Hippocampal formation (tissue), 2 donors: ENCODE measurements at regions not wholly inside any gene's neighbourhood (a gene's known extent, or its start where the extent isn't known, plus 50 kb on each side); places are given as distances from the start of the nearest gene placed in this dataset.

Experiments
- DNase-seq, 2 donors: peaks; one replicate each; lab custom pipeline; 2025; lab: John Stamatoyannopoulos, UW

DNA sequence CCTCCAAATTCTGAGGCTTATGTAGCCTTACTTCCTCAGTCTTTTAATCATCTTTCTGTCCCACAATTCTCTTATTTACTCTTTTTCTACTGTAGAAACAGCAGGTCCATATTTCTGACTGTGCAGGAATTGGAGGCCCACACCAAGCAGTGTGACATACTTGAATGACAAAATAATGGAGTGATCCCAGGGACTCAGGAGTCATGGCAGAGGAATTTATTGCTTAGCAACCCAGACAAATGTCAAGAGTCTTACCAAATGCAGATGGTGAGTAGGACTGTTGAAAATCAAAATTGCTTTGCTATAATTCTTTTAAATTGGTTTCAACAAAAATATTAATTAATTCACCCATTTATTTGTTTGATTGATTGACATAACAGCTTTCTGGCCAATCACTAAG is 59.9 kb downstream of the HTR1B start:
- no peak for DNase-seq

GRCh38 chr6:77401231-77401630 is 62.1 kb downstream of the HTR1B start:
- DNase-seq = no peak

GRCh38 chr6:77397561-77397960 is 65.7 kb downstream of the HTR1B start:
- no peak for DNase-seq

- no peak for DNase-seq
These were observed 73.9 kb downstream of the HTR1B start for GRCh38 chr6:77389402-77389801.

- no peak for DNase-seq
These were observed 80.3 kb downstream of the HTR1B start for GRCh38 chr6:77383026-77383425.

DNA sequence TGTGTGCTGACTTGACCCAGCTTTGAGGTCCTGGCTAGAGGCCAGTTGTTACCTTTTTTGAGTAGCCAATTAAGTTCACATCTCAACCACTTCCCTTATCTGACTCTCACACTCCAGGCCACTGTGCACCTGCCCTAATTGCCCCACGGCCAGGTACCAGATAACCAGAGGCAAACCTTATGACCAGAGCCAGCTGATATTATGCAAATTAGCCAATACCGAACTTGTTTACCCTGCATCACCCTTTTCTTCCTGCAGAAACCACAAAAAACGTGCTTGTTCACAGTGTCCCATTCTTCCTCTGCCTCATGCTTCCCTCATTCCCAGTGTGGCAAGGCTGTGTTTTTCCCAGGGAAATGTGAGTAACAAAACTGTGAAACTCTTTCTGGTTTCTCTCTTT is 89.3 kb downstream of the HTR1B start:
- DNase-seq = no peak

GRCh38 chr6:77371748-77372147 is 91.5 kb downstream of the HTR1B start:
- DNase-seq = no peak

GRCh38 chr6:77368660-77369313 is 94.5 kb downstream of the HTR1B start:
- no peak for DNase-seq

DNA sequence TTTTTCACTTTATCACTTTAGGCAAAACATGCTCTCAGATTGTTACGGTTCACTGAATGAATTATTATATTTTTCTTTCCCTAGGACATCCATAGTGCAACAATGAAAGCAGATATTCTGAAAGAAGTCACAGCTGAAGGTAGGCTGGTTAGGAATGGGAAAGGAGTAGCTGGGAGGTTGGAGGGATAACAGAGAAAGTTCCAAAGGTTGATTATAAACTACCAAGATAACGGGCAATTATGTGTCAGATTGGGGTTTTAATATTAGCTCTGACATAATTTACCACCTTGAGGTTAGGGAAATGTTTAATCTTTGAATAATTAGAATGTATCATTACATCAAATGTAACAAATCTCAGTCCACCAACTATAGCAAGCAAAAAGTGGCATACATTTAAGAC is 96.5 kb downstream of the HTR1B start:
- no peak for DNase-seq

- no peak for DNase-seq
These were observed 99.6 kb downstream of the HTR1B start for GRCh38 chr6:77363702-77364101.

DNA sequence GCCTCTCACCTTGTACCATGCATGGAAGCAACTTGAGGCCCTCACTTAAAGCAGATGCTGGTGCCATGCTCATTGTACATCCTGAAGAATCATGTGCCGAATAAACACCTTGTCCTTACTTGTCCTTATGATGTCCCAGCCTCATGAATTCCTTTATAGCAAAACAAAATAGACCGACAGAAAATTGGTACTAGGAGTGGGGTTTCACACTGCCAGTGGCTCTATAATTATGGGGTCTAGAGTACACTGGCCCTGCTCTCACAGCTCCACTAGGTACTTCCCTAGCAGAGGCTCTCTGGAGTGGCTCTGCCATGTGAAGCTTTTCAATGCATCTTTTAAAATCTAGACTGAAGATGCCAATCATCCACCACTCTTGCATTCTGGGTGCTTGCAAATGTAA is 101.2 kb downstream of the HTR1B start:
- no peak for DNase-seq

DNA sequence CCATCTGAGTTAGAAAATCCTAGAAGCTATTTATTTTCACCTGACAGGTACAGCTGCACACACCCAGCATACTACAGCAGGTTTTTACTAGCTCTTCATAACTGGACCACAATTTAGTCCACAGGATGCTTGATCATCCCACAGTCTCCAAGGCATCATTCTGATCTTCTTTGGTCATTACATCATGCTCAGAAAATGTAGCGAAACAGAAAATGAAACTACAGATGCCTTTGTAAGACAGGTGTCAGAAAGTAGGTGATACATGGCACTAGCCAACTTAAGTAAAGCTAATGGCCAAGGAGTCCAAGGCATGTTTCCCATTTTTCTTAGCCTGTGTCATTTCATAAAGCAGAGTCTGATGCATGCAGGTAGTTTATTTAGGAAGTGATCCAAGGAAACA is 102.3 kb downstream of the HTR1B start:
- no peak for DNase-seq

- no peak for DNase-seq
These were observed 106.5 kb downstream of the HTR1B start for GRCh38 chr6:77356821-77357220.

- no peak for DNase-seq
These were observed 108.7 kb downstream of the HTR1B start for GRCh38 chr6:77354581-77354980.

GRCh38 chr6:77353129-77353528 is 110.2 kb downstream of the HTR1B start:
- no peak for DNase-seq

- no peak for DNase-seq
These were observed 122.0 kb downstream of the HTR1B start for GRCh38 chr6:77341058-77341986.

DNA sequence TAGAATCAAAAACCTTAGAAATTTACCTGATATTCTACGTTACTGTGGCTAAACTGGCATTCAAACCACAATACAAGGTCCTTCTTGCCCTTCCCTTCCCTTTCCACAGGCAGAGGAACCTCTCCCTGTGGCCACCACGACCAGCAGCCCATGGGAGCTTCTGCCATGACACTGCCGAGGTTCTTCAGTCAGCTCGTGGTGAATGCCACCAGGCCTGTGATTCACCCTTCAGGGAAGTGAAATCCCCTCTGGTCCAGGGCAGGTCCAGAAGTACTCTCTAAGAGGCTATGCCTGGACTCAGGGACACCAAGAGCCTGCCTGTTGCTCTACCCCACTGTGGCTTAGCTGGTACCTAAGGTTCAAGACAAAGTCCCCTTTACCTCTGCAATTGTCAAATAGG is 123.0 kb downstream of the HTR1B start:
- no peak for DNase-seq

DNA sequence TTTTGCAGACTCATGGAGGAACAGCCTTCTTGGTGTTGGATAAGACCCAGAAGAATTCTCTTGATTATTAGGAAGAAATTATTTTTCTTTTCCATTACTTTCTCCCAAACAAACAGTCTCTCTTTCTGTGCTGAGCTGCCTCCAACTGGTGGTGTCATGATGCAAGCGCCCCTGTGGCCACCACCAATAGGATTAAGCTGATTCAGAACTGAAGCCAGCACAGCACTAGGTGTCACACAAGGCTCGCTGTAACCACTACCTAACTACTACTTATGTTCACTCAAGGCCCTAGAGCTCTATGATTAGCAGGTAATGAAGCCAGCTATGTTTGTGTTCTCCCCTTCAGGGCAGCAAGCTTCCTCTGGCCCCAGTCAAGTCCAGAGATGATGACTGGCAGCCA is 123.4 kb downstream of the HTR1B start:
- DNase-seq = no peak

- no peak for DNase-seq
These were observed 125.9 kb downstream of the HTR1B start for GRCh38 chr6:77337392-77337791.

GRCh38 chr6:77334093-77334492 is 129.2 kb downstream of the HTR1B start:
- no peak for DNase-seq

- DNase-seq = no peak
These were observed 130.2 kb downstream of the HTR1B start for GRCh38 chr6:77332915-77333623.

- DNase-seq = no peak
These were observed 136.6 kb downstream of the HTR1B start for GRCh38 chr6:77326711-77327110.

- no peak for DNase-seq
These were observed 137.3 kb downstream of the HTR1B start for GRCh38 chr6:77326029-77326428.
